ENCODE measurements at regions not wholly inside any gene's neighbourhood (a gene's known extent, or its start where the extent isn't known, plus 50 kb on each side); places are given as distances from the start of the nearest gene placed in this dataset.
A peak's percentile ranks its signal among the peaks of the same experiment; 100 is the strongest.

GRCh38 chr6:166842607-166843006 lies 113.7 kb downstream of the RNASET2 start:
- no peak for DNase-seq (ENCODE audit: low read depth)

- DNase-seq (ENCODE audit: low read depth): no peak
These were observed 115.1 kb downstream of the RNASET2 start for GRCh38 chr6:166841216-166841615.

DNA sequence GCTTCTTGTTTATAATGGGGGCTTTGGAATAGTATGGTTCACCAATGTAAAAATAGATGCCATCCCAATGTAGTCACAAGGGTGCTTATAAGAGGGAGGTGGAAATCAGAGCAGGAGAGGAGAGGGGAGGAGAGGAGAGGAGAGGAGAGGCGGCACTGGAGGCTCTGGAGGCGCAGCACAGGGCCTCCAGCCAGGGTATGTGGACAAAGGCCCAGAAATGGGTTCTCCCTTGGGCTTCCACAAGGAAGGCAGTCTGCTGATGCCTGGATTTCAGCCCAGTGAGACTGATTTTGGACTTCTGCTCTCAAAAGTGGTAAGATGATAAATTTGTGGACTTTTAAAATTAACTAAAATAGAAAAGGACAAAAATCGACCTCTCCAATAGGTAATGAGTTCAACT lies 116.8 kb downstream of the RNASET2 start:
- DNase-seq (ENCODE audit: low read depth): no peak

DNA sequence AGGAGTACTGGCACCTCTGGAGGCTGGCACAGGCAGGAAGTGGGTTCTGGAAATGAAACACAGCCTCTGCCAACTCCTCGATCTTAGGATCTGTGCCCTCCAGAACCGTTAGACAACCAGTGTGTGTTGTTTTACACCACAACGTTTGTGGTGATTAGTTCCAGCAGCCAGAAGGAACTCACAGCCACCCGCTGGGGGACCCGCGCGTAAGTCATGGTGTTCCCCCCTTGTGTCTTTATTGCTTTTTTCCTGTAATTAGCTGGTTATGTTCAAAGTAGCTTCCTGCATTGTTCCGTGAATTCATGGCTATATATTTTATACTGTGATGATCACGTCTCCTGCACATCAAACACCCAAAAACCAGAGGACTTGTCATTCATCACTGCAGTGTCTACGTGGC lies 117.4 kb downstream of the RNASET2 start:
- DNase-seq (ENCODE audit: low read depth): no peak

GRCh38 chr6:166836785-166837718 lies 119.3 kb downstream of the RNASET2 start:
- DNase-seq (ENCODE audit: low read depth): no peak

- DNase-seq (ENCODE audit: low read depth): no peak
These were observed 122.3 kb downstream of the RNASET2 start for GRCh38 chr6:166834049-166834448.

- DNase-seq (ENCODE audit: low read depth): no peak
These were observed 125.4 kb downstream of the RNASET2 start for GRCh38 chr6:166830891-166831363.

GRCh38 chr6:166830185-166830890 lies 126.0 kb downstream of the RNASET2 start:
- DNase-seq (ENCODE audit: low read depth): no peak

GRCh38 chr6:166826264-166826663 lies 130.1 kb downstream of the RNASET2 start:
- peak; percentile 18 for DNase-seq (ENCODE audit: low read depth)

- peak; percentile 54 for DNase-seq (ENCODE audit: low read depth)
These were observed 130.7 kb downstream of the RNASET2 start for GRCh38 chr6:166825553-166826145.

DNA sequence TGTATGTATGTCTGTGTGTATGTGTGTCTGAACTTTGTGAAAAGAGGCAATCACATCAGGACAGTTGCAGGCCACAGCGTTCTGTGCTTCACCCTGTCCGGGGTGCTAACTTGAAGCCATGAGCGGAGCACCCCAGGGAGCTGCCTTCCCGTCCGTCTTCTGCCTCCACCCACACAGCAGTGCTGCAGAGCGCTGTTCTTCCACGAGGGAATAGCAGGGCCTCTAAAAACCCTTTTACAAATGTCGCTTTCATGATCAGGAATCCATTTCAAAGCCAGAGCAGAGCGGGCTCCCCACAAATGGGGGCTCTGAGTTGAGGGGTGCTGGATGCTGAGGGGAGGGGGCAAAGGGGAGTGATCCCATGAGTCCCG lies 131.5 kb downstream of the RNASET2 start:
- DNase-seq (ENCODE audit: low read depth): no peak

DNA sequence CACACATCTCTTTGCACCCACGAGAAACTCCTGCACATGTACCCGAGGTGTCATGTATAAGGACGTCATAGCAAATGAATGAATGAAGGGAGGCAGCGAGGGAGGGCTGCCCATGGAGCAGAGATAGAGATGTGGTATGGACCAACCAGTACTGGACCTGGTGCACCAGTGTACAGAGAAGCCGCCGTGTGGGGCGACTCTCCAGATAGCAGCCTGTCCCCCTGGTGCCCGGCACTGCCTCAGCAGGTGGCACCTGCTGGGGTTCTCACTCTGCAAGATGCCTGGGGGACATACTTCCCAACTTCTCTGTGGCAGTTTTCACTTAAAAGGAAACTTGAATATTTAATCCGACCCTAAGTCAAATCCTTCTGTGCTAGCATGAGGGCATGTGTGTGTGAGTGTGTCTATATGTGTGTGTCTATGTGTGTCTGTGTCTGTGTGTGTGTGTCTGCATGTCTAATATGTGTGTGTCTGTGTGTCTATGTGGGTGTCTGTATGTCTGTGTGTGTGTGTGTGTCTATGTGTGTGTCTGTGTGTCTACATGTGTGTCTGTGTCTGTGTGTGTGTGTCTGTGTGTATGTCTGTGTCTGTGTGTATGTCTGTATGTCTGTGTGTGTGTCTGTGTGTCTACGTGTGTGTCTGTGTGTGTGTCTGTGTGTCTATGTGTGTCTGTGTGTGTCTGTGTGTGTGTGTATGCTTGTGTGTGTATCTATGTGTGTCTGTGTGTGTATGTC lies 132.0 kb downstream of the RNASET2 start:
- DNase-seq (ENCODE audit: low read depth): no peak

GRCh38 chr6:166822609-166823008 lies 133.7 kb downstream of the RNASET2 start:
- no peak for DNase-seq (ENCODE audit: low read depth)

- DNase-seq (ENCODE audit: low read depth): no peak
These were observed 135.9 kb downstream of the RNASET2 start for GRCh38 chr6:166820483-166820882.

DNA sequence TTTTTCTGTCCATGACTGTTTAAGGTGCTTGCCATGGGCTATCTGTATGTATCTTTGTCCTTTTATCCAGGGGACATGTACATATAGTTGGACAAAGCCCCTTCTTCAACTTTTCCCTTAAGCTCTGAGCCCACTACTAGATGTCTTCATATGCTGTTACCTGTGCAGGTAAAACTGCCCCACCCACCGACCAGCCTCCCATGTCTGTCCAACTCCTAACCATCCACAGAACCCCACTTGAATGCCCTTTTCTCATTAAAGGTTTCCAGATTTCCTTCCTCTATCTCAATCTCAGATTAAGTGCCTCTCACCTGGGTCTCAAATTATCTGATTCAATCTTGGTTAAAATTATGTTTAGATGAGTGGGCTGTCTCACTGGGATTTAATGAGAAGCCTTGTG lies 136.3 kb downstream of the RNASET2 start:
- DNase-seq (ENCODE audit: low read depth): no peak

GRCh38 chr6:166815629-166816028 lies 140.7 kb downstream of the RNASET2 start:
- DNase-seq (ENCODE audit: low read depth): peak; percentile 6

- DNase-seq (ENCODE audit: low read depth): no peak
These were observed 142.0 kb downstream of the RNASET2 start for GRCh38 chr6:166814390-166814789.

DNA sequence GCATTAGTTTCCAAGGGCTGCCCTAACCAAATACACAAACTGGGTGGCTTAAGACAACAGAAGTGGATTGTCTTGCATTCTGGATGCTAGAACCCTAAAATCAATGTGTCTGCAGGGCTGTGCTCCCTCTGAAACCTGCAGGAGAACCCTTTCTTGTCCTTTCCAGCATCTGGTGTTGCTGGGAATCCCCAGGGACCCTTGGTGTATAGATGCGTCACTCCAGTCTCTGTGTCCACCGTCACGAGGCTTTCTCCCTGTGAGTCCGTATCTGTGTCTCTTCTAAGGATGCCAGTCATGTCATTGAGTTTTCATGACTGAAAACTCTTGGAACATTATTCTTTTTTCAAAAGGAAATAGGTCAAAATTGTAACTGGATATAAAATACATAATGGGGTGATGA lies 142.9 kb downstream of the RNASET2 start:
- DNase-seq (ENCODE audit: low read depth): no peak

DNA sequence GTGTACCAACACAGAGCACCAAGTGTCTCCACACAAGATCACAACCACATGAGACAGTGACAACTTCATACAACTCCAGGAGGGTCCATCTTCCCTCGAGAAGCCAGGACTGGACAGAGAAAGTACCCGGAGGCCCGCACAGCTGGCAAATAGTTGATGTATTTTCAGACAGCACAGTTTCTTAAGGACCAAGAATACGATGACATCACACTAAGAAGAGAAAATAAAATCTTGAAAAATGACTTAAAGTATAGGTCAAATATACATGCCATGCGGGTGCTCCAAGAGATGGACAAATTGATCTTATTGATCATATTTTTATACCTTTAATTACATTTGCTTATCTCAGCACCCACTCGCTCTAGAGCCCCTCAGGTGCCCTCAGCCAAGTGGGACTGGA lies 145.5 kb downstream of the RNASET2 start:
- no peak for DNase-seq (ENCODE audit: low read depth)

GRCh38 chr6:166809721-166810120 lies 146.6 kb downstream of the RNASET2 start:
- DNase-seq (ENCODE audit: low read depth): no peak

DNA sequence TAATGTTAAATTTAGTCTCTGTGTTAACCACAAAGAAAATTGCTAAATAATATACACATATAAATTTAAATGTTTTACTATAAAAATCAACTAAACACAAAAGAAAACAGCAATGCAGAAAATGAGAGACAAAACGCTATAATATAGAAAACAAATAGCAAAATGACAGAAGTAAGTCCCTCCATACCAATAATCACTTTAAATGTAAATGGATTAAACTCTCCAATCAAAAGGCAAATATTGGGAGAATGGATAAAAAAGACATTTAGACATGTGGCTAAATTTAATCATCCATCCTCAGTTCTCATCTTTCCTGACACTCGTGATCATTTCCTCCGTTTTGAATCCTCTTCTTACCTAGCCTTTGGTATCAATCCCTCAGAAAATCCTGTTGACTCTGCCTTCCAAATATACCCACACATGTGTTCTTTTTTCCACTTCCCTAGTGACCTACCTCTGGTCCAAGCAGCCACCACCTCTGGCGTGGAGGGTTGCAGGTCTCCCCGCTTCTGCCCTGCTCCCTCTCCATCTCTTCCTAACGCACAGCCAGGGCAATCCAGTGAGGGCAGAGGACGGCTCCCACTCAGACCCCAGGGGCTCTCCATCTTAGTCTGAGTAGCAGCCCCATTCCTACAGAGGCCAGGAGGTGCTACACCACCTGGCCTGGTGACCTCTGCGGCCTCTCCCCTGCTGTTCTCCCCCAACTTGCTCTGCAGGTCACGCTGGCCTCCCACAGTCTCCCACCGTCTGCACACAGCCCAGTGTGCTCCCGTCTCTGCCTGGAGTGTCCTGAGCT lies 149.2 kb downstream of the RNASET2 start:
- DNase-seq (ENCODE audit: low read depth): no peak

All from EH (cell line).